H1 (cell line): ENCODE measurements at regions not wholly inside any gene's neighbourhood (a gene's known extent, or its start where the extent isn't known, plus 50 kb on each side); places are given as distances from the start of the nearest gene placed in this dataset.

Experiments used
- BACH1 ChIP-seq: IDR thresholded peaks from 2 replicates; pipeline ENCODE4 v1.6.1; 2012; ENCODE audit warnings: low read length, improper control_type of control experiment
- BRCA1 ChIP-seq: IDR thresholded peaks from 2 replicates; pipeline ENCODE4 v1.6.1; 2012; ENCODE audit warnings: low read depth, low read length, improper control_type of control experiment
- SIN3A ChIP-seq, 2 experiments: IDR thresholded peaks in 1 of 2; conservative IDR thresholded peaks in 1 of 2; 2 replicates each; pipeline ENCODE4 v1.6.1; 2011 to 2012; ENCODE audit warnings: low read length in 2 of 2, improper control_type of control experiment in 1 of 2, low read depth in 1 of 2, mild to moderate bottlenecking in 1 of 2
- SP2 ChIP-seq: IDR thresholded peaks from 2 replicates; pipeline ENCODE4 v1.6.1; 2012; ENCODE audit warnings: mild to moderate bottlenecking, low read length, inconsistent platforms
- TAF1 ChIP-seq: IDR thresholded peaks from 2 replicates; pipeline ENCODE4 v1.6.1; 2011; ENCODE audit warnings: mild to moderate bottlenecking, low read depth, low read length

- TF ChIP-seq SIN3A (conservative IDR thresholded peaks at IDR 0.05 in 1 of 2, IDR thresholded peaks at IDR 0.05 in 1 of 2; ENCODE audit: low read depth in 1 of 2, low read length in 2 of 2), result no peak
- TF ChIP-seq TAF1, result no peak
- no peak for TF ChIP-seq SP2
- no peak for TF ChIP-seq BACH1
- no peak for TF ChIP-seq BRCA1
These were observed 85.7 kb upstream of the PRR20G start (continued) for GRCh38 chr3:127373441-127374085.
